GM12878 (cell line): ENCODE measurements at regions not wholly inside any gene's neighbourhood (a gene's known extent, or its start where the extent isn't known, plus 50 kb on each side); places are given as distances from the start of the nearest gene placed in this dataset.

Experiments used
- ATAC-seq: fragments of 200-7000 bp; cut with Tn5 transposase; 3 replicates; pipeline ENCODE4 v1.9.1; 2020; ENCODE audit warnings: mild to moderate bottlenecking, moderate library complexity
- BruUV-seq: library from RNA; stranded (reverse); fragments of 400-500 nt; replicated peaks from 2 replicates; lab custom pipeline; 2021; lab: Mats Ljungman, UMichigan
- CTCF ChIA-PET: fragments of 300-600 bp; sonication (Branson Sonifier 250); formaldehyde crosslinking; extraction: SDS; loops from one replicate; lab custom pipeline; 2021; ENCODE audit warnings: inconsistent platforms; lab: Yijun Ruan, JAX
- POLR2A ChIA-PET: fragments of 350-600 bp; formaldehyde crosslinking; extraction: SDS; loops from one replicate; lab custom pipeline; 2021; ENCODE audit warnings: inconsistent platforms; lab: Charles Lee
- RAD21 ChIA-PET: fragments of 300-600 bp; sonication (Branson Sonifier 250); formaldehyde crosslinking; loops from one replicate; lab custom pipeline; 2023; ENCODE audit warnings: antibody characterized with exemption; ENCODE audit not compliant: unreplicated experiment; lab: Charles Lee
- SMC1A ChIA-PET: fragments of 300-600 bp; sonication (Branson Sonifier 250); formaldehyde crosslinking; loops from one replicate; lab custom pipeline; 2023; ENCODE audit not compliant: unreplicated experiment, uncharacterized antibody; lab: Charles Lee
- DNase-seq: peaks from one replicate; pipeline ENCODE4 v3.0.0-alpha.2; 2011; ENCODE audit warnings: low read depth, low spot score
- FAIRE-seq: peaks from 3 replicates; lab custom pipeline; 2011; peaks lifted over from hg19 to GRCh38; lab: Jason Lieb, UNC
- H2AFZ ChIP-seq: 2 replicates; pipeline ENCODE4 v1.6.0; 2011; ENCODE audit warnings: low read depth, low read length, control low read depth; ENCODE audit not compliant: control insufficient read depth
- H3K27ac ChIP-seq: 2 replicates; pipeline ENCODE4 v1.5.1; 2011; ENCODE audit warnings: control low read depth; ENCODE audit not compliant: control insufficient read depth, insufficient read depth
- H3K27me3 ChIP-seq, 2 experiments: replicated peaks in 1 of 2; 2 replicates each; pipeline versions ENCODE4 v1.6.0 to v1.6.1; 2011; ENCODE audit warnings: low read length in 1 of 2; ENCODE audit not compliant: control insufficient read depth in 2 of 2, insufficient read depth in 2 of 2
- H3K36me3 ChIP-seq, 2 experiments: 2 replicates each; pipeline ENCODE4 v1.5.1; 2011; ENCODE audit warnings: low read length in 1 of 2; ENCODE audit not compliant: control insufficient read depth in 2 of 2, insufficient read depth in 2 of 2
- H3K4me1 ChIP-seq: 2 replicates; pipeline ENCODE4 v1.6.1; 2011; ENCODE audit warnings: mild to moderate bottlenecking, low read length, moderate library complexity, mixed read lengths; ENCODE audit not compliant: control insufficient read depth, insufficient read depth
- H3K4me2 ChIP-seq: 2 replicates; pipeline ENCODE4 v1.6.0; 2011; ENCODE audit warnings: control low read depth; ENCODE audit not compliant: control insufficient read depth, insufficient read depth
- H3K4me3 ChIP-seq: fragments of 200-600 bp; sonication (generic); 2 replicates; pipeline ENCODE4 v1.5.1; 2016
- H3K79me2 ChIP-seq: 2 replicates; pipeline ENCODE4 v1.6.0; 2011; ENCODE audit warnings: low read length; ENCODE audit not compliant: control insufficient read depth, insufficient read depth
- H3K9ac ChIP-seq: 2 replicates; pipeline ENCODE4 v1.8.0; 2011; ENCODE audit warnings: low read length, control low read depth, mixed read lengths; ENCODE audit not compliant: control insufficient read depth, insufficient read depth
- H3K9me3 ChIP-seq: replicated peaks from 3 replicates; pipeline ENCODE4 v1.5.1; 2011; ENCODE audit warnings: mild to moderate bottlenecking, low read length; ENCODE audit not compliant: control insufficient read depth, insufficient read depth
- H4K20me1 ChIP-seq: 2 replicates; pipeline ENCODE4 v1.6.0; 2011; ENCODE audit not compliant: control insufficient read depth, insufficient read depth
- HDAC6 ChIP-seq: fragments of 200-600 bp; sonication (generic); IDR thresholded peaks from one replicate; pipeline ENCODE4 v1.8.0; 2017; ENCODE audit warnings: antibody characterized with exemption; ENCODE audit not compliant: unreplicated experiment
- JUNB ChIP-seq: IDR thresholded peaks from 2 replicates; pipeline ENCODE4 v1.6.1; 2016; ENCODE audit warnings: antibody characterized with exemption, mild to moderate bottlenecking
- KAT2A ChIP-seq: conservative IDR thresholded peaks from 2 replicates; pipeline ENCODE4 v1.6.1; 2011; ENCODE audit warnings: low read depth, low read length; ENCODE audit not compliant: control insufficient read depth
- KDM1A ChIP-seq: fragments of 200-600 bp; sonication (generic); IDR thresholded peaks from 2 replicates; pipeline ENCODE4 v1.6.1; 2016; ENCODE audit warnings: borderline replicate concordance
- POLR2AphosphoS5 ChIP-seq: IDR thresholded peaks from 2 replicates; pipeline ENCODE4 v1.6.1; 2011; ENCODE audit warnings: mild to moderate bottlenecking, low read length, inconsistent platforms
- SIX5 ChIP-seq: IDR thresholded peaks from 2 replicates; pipeline ENCODE4 v1.6.1; 2011; ENCODE audit warnings: mild to moderate bottlenecking, low read depth, low read length, moderate library complexity; ENCODE audit not compliant: severe bottlenecking
- TARDBP ChIP-seq: IDR thresholded peaks from 2 replicates; pipeline ENCODE4 v1.6.1; 2016; ENCODE audit warnings: borderline replicate concordance
- USF1 ChIP-seq: IDR thresholded peaks from 2 replicates; pipeline ENCODE4 v1.6.1; 2011; ENCODE audit warnings: borderline replicate concordance, low read depth, mild to moderate bottlenecking, moderate library complexity, mixed read lengths, low read length; ENCODE audit not compliant: insufficient read depth; ENCODE audit errors: extremely low read length
- WGBS: methylation state at CpG from one replicate; pipeline ENCODE4 v1.1.6; 2016; ENCODE audit warnings: low lambda C conversion rate; ENCODE audit not compliant: insufficient replicate concordance, insufficient coverage; ENCODE audit errors: missing lambda C conversion rate; 5-methylcytosine and 5-hydroxymethylcytosine counted together
- in situ Hi-C: fragments of 300-500 bp; cut with MboI; formaldehyde crosslinking; loops from 9 replicates; pipeline ENCODE4 v1.14.3; 2018; ENCODE audit warnings: mixed read lengths
- intact Hi-C: fragments of 100-400 bp; cut with micrococcal nuclease; formaldehyde crosslinking; loops from one replicate; pipeline ENCODE4 v1.14.2; 2022; ENCODE audit not compliant: unreplicated experiment

GRCh38 chr6:41438746-41439145 lies 103.3 kb downstream of the NCR2 start:
- RAD21 ChIA-PET, result interaction anchor here (1.0 kb wide), 1 partner anchor 13 kb away, joined by 3 read pairs; no protein-coding TSS in a partner anchor
- ATAC-seq, result no peak
- Histone ChIP-seq H3K4me1 (peaks cover 20% of the 10 kb centered on the region), H3K4me3 (no peak overlapping the region), H3K27me3 (no peaks in the 10 kb centered on the region; a peak in 1 of 4 replicates), H2AFZ (no peak overlapping the region), H3K27ac (no peak overlapping the region), H4K20me1 (no peaks in the 10 kb centered on the region), H3K9ac (no peak overlapping the region), H3K79me2 (no peaks in the 10 kb centered on the region), H3K9me3 (no peaks in the 10 kb centered on the region), H3K36me3 (no peaks in the 10 kb centered on the region), H3K4me2 (no peak overlapping the region)
- SMC1A ChIA-PET, result interaction anchor here (1.2 to 1.8 kb wide), 4 partner anchors 9 to 22 kb away, joined by 5 to 7 read pairs (median 6); no protein-coding TSS in a partner anchor
- no peak for FAIRE-seq
- CTCF ChIA-PET, result interaction anchor here (0.7 to 1.8 kb wide), 5 partner anchors 11 to 134 kb away, joined by 3 to 6 read pairs (median 3); no protein-coding TSS in a partner anchor
- no TSS peak for BruUV-seq
- no peak for TF ChIP-seq POLR2AphosphoS5
- TF ChIP-seq USF1, result no peak
- no peak for TF ChIP-seq TARDBP
- no peak for TF ChIP-seq KAT2A
- TF ChIP-seq JUNB, result no peak
- TF ChIP-seq SIX5, result no peak
- no peak for TF ChIP-seq KDM1A
- TF ChIP-seq HDAC6, result no peak
- POLR2A ChIA-PET, result interaction anchor here (1.2 kb wide), 1 partner anchor 9 kb away, joined by 4 read pairs; no protein-coding TSS in a partner anchor
- WGBS, result 94% methylated on average over 1 of the region's 1 CpG
- in situ Hi-C loops (no loop called here), intact Hi-C loops (no loop called here)
- DNase-seq, result no peak
